ENCODE measurements at regions not wholly inside any gene's neighbourhood (a gene's known extent, or its start where the extent isn't known, plus 50 kb on each side); places are given as distances from the start of the nearest gene placed in this dataset.

DNA sequence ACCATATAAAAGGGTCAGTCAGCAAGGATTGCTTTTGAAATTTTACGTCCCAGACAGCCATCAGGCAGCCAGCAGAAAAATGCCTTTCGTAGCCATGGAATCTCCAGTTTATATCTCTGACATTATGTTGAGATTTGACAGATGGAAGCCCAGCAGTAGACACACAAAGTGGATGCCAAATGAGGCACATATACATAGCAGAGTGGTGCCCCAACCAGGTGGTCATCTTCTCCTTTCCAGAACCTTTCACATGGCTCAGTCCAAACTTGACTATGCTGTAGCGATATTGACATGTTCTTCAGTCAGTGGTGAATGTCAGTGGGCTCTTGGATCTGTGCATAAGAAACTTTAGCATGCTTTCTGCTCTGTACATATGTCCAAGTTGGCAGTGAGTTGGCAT is 123.3 kb upstream of the GBE1 start:
- ChIA-PET CTCF (no interaction called here), POLR2A (no interaction called here)
- Histone ChIP-seq H3K4me3 (ENCODE audit: control insufficient read depth in 1 of 7, extremely low read depth in 1 of 7, insufficient read depth in 4 of 7, low read depth in 2 of 7, low read length in 6 of 7) (no peak overlapping the region), H3K4me1 (ENCODE audit: control extremely low read depth in 1 of 4, control insufficient read depth in 4 of 4, insufficient read depth in 4 of 4, low read length in 3 of 4) (no peaks in the 10 kb centered on the region), H3K36me3 (ENCODE audit: control insufficient read depth in 4 of 4, insufficient read depth in 4 of 4, low read length in 3 of 4) (no peaks in the 10 kb centered on the region), H3K9me3 (ENCODE audit: control extremely low read depth in 1 of 5, control insufficient read depth in 4 of 5, insufficient read depth in 2 of 5, low read depth in 1 of 5, low read length in 4 of 5) (no peaks in the 10 kb centered on the region), H3K27me3 (replicated peaks in 2 of 5; ENCODE audit: control insufficient read depth in 4 of 5, insufficient read depth in 5 of 5, low read length in 4 of 5) (no peaks in the 10 kb centered on the region), H3K27ac (ENCODE audit: insufficient read depth in 1 of 2, low read depth in 1 of 2, low read length in 2 of 2, poor library complexity in 1 of 2, severe bottlenecking in 2 of 2) (no peak overlapping the region)
- DNase-seq: no peak
- 100% methylated on average over 3 of the region's 3 CpGs for WGBS (ENCODE audit: insufficient coverage)

DNA sequence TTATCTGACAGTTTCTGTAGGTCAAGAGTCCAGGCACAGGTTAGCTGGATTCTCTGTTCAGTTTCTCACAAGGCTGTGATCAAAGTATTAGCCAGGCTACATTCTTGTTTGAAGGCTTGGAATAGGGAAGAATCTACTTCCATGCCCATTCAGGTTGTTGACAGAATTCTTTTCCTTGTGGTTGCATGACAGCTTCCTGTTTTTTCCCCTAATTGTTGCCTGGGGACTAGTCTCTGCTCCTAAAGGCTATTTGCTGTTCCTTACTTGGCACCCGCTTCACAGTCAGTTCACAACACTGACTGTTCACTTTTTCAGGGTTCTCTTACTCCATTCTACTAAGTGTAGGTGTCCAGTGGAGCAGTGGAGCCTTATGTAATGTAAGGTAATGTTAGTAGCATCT is 115.4 kb upstream of the GBE1 start:
- no peaks in the 10 kb centered on the region for H3K36me3 ChIP-seq (ENCODE audit: control insufficient read depth in 4 of 4, insufficient read depth in 4 of 4, low read length in 3 of 4)
- DNase-seq: peak in 1 of 3 donors; percentile 6
- ChIA-PET CTCF (no interaction called here), POLR2A (no interaction called here)
- H3K4me3 ChIP-seq (ENCODE audit: control insufficient read depth in 1 of 7, extremely low read depth in 1 of 7, insufficient read depth in 4 of 7, low read depth in 2 of 7, low read length in 6 of 7): no peak overlapping the region
- H3K27me3 ChIP-seq (replicated peaks in 2 of 5; ENCODE audit: control insufficient read depth in 4 of 5, insufficient read depth in 5 of 5, low read length in 4 of 5): no peaks in the 10 kb centered on the region
- H3K27ac ChIP-seq (ENCODE audit: insufficient read depth in 1 of 2, low read depth in 1 of 2, low read length in 2 of 2, poor library complexity in 1 of 2, severe bottlenecking in 2 of 2): no peak overlapping the region
- peaks cover 0 to 4% (median 0%) of the 10 kb centered on the region in 5 experiments for H3K9me3 ChIP-seq (ENCODE audit: control extremely low read depth in 1 of 5, control insufficient read depth in 4 of 5, insufficient read depth in 2 of 5, low read depth in 1 of 5, low read length in 4 of 5)
- H3K4me1 ChIP-seq (ENCODE audit: control extremely low read depth in 1 of 4, control insufficient read depth in 4 of 4, insufficient read depth in 4 of 4, low read length in 3 of 4): no peaks in the 10 kb centered on the region
- no CpG with 5 or more reads among the region's 1 CpG for WGBS (ENCODE audit: insufficient coverage)

DNA sequence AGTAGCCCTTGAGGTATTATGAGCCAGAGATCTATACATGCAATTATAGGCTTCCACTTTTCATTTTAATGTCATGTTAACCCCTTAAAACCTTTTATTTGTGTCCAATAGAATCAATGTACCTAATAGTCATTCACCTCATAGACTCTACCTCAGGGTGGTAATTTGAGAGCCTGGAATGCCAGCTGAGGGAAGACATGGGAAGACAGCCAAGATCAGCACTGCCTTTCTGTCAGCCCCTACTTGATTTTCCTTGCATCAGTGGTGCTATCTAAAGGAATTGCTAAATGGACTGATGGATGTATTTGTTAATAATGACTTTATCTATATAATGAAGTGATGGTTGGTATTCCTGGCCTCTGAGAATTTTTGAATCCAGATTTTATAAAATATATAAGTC is 113.3 kb upstream of the GBE1 start:
- POLR2A ChIA-PET: no interaction called here
- no peak for DNase-seq
- CTCF ChIA-PET: interaction anchor here (1.8 kb wide), 1 partner anchor 258 kb away, joined by 5 read pairs; no protein-coding TSS in a partner anchor

DNA sequence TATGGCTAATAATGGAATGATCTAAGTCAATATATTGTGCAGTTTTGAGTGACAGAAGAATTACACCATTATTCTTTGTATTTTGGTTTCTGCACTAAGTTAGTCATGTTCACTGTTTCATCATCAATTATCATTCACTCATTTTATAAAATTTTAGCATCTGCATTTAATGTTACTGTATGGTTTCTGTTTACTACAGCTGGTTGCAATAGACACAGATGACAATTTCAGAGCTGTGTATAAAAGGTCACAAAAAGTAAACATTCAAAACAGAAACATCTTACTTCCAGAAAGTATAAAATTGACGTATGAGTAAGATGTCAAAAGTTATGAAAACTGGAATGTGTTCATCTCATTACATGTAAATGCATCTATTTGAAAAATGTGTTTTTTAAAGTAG is 111.1 kb upstream of the GBE1 start:
- CTCF ChIA-PET: interaction anchor here (1.3 to 1.9 kb wide), 3 partner anchors 20 to 260 kb away, joined by 3 to 6 read pairs (median 4); no protein-coding TSS in a partner anchor

More for the DNA sequence above, 113.3 kb upstream of the GBE1 start:
- no peaks in the 10 kb centered on the region for H3K4me1 ChIP-seq (ENCODE audit: control extremely low read depth in 1 of 4, control insufficient read depth in 4 of 4, insufficient read depth in 4 of 4, low read length in 3 of 4)
- H3K27me3 ChIP-seq (replicated peaks in 2 of 5; ENCODE audit: control insufficient read depth in 4 of 5, insufficient read depth in 5 of 5, low read length in 4 of 5): no peaks in the 10 kb centered on the region
- no peak overlapping the region for H3K27ac ChIP-seq (ENCODE audit: insufficient read depth in 1 of 2, low read depth in 1 of 2, low read length in 2 of 2, poor library complexity in 1 of 2, severe bottlenecking in 2 of 2)
- H3K36me3 ChIP-seq (ENCODE audit: control insufficient read depth in 4 of 4, insufficient read depth in 4 of 4, low read length in 3 of 4): no peaks in the 10 kb centered on the region
- H3K4me3 ChIP-seq (ENCODE audit: control insufficient read depth in 1 of 7, extremely low read depth in 1 of 7, insufficient read depth in 4 of 7, low read depth in 2 of 7, low read length in 6 of 7): no peak overlapping the region
- H3K9me3 ChIP-seq (ENCODE audit: control extremely low read depth in 1 of 5, control insufficient read depth in 4 of 5, insufficient read depth in 2 of 5, low read depth in 1 of 5, low read length in 4 of 5): peaks cover 0 to 4% (median 0%) of the 10 kb centered on the region in 5 experiments

DNA sequence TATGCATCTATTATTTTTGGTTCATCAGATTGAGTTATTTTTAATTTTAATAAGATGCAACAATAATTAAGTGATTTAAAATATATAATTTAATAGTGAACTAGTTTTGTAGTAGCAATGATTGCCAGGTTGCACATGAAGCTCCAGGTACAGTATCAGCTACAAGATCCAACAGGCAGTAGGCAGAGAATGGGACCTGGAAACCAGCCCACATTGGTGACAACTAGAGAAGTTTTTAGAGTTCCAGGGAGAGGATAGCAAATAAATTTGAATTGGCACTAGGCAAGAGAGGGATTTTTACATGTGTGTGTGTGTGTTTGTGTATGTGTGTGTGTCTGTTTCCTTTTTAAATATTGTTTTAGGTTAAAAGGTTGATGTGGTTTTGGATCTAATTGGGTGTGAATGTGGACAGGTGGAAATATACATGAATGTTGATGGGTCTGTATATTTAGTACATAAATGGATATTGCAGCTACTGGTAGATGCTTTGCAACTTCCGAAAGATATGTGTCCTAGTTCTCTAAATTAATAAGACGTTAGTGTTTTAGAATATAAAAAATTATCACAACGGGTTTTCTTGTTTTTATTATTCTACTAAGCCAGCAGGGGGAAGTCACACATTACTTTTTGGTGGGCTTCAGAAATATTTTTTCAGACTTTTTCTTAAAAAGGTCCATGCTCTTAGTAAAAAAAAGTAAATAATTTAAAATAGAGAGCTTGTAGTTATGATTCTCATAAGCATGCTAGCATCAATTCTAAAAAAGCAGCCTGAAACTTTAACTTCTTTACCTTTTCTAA is 110.1 kb upstream of the GBE1 start:
- H3K36me3 ChIP-seq (ENCODE audit: control insufficient read depth in 4 of 4, insufficient read depth in 4 of 4, low read length in 3 of 4): no peaks in the 10 kb centered on the region
- no CpG with 5 or more reads among the region's 3 CpGs for WGBS (ENCODE audit: insufficient coverage)
- POLR2A ChIA-PET: interaction anchor here (0.6 kb wide), 1 partner anchor 266 kb away, joined by 4 read pairs; no protein-coding TSS in a partner anchor
- CTCF ChIA-PET: interaction anchor here (1.4 to 1.9 kb wide), 2 partner anchors 203 to 261 kb away, joined by 3 to 6 read pairs; no protein-coding TSS in a partner anchor
- H3K4me1 ChIP-seq (ENCODE audit: control extremely low read depth in 1 of 4, control insufficient read depth in 4 of 4, insufficient read depth in 4 of 4, low read length in 3 of 4): no peaks in the 10 kb centered on the region
- no peaks in the 10 kb centered on the region for H3K27me3 ChIP-seq (replicated peaks in 2 of 5; ENCODE audit: control insufficient read depth in 4 of 5, insufficient read depth in 5 of 5, low read length in 4 of 5)
- H3K27ac ChIP-seq (ENCODE audit: insufficient read depth in 1 of 2, low read depth in 1 of 2, low read length in 2 of 2, poor library complexity in 1 of 2, severe bottlenecking in 2 of 2): no peak overlapping the region
- H3K9me3 ChIP-seq (ENCODE audit: control extremely low read depth in 1 of 5, control insufficient read depth in 4 of 5, insufficient read depth in 2 of 5, low read depth in 1 of 5, low read length in 4 of 5): no peaks in the 10 kb centered on the region
- H3K4me3 ChIP-seq (ENCODE audit: control insufficient read depth in 1 of 7, extremely low read depth in 1 of 7, insufficient read depth in 4 of 7, low read depth in 2 of 7, low read length in 6 of 7): no peak overlapping the region
- DNase-seq: peak; percentile 21 to 57 (median 48)

More for the DNA sequence above, 111.1 kb upstream of the GBE1 start:
- no CpG with 5 or more reads among the region's 1 CpG for WGBS (ENCODE audit: insufficient coverage)
- no peaks in the 10 kb centered on the region for H3K36me3 ChIP-seq (ENCODE audit: control insufficient read depth in 4 of 4, insufficient read depth in 4 of 4, low read length in 3 of 4)
- no peaks in the 10 kb centered on the region for H3K4me1 ChIP-seq (ENCODE audit: control extremely low read depth in 1 of 4, control insufficient read depth in 4 of 4, insufficient read depth in 4 of 4, low read length in 3 of 4)
- H3K27ac ChIP-seq (ENCODE audit: insufficient read depth in 1 of 2, low read depth in 1 of 2, low read length in 2 of 2, poor library complexity in 1 of 2, severe bottlenecking in 2 of 2): no peak overlapping the region
- no peaks in the 10 kb centered on the region for H3K27me3 ChIP-seq (replicated peaks in 2 of 5; ENCODE audit: control insufficient read depth in 4 of 5, insufficient read depth in 5 of 5, low read length in 4 of 5)
- POLR2A ChIA-PET: interaction anchor here (0.6 kb wide), 1 partner anchor 265 kb away, joined by 4 read pairs; no protein-coding TSS in a partner anchor
- no peak for DNase-seq
- H3K4me3 ChIP-seq (ENCODE audit: control insufficient read depth in 1 of 7, extremely low read depth in 1 of 7, insufficient read depth in 4 of 7, low read depth in 2 of 7, low read length in 6 of 7): no peak overlapping the region
- no peaks in the 10 kb centered on the region for H3K9me3 ChIP-seq (ENCODE audit: control extremely low read depth in 1 of 5, control insufficient read depth in 4 of 5, insufficient read depth in 2 of 5, low read depth in 1 of 5, low read length in 4 of 5)

DNA sequence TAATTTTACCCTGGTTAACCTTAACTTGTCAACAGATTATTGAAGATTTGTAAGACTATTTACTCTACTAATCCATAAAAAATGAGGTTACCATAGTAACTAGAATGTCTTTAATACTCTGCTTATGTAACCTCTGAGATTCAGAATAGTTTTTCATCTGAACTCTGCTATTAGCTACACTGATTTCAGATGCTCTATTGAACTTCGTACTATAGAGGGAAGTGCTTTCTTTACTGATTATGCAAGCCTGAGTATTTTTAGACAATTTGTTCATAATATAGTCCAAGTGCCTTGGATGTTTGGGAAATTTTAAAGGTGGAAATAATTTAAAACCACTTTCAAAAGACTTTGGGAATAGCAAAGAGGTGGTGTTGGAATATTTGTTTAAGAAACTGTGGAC is 107.9 kb upstream of the GBE1 start:
- Histone ChIP-seq H3K4me3 (ENCODE audit: control insufficient read depth in 1 of 7, extremely low read depth in 1 of 7, insufficient read depth in 4 of 7, low read depth in 2 of 7, low read length in 6 of 7) (no peak overlapping the region), H3K27me3 (replicated peaks in 2 of 5; ENCODE audit: control insufficient read depth in 4 of 5, insufficient read depth in 5 of 5, low read length in 4 of 5) (no peaks in the 10 kb centered on the region), H3K27ac (ENCODE audit: insufficient read depth in 1 of 2, low read depth in 1 of 2, low read length in 2 of 2, poor library complexity in 1 of 2, severe bottlenecking in 2 of 2) (no peak overlapping the region), H3K9me3 (ENCODE audit: control extremely low read depth in 1 of 5, control insufficient read depth in 4 of 5, insufficient read depth in 2 of 5, low read depth in 1 of 5, low read length in 4 of 5) (no peaks in the 10 kb centered on the region), H3K4me1 (ENCODE audit: control extremely low read depth in 1 of 4, control insufficient read depth in 4 of 4, insufficient read depth in 4 of 4, low read length in 3 of 4) (peaks cover 0 to under 1% (median 0%) of the 10 kb centered on the region in 4 experiments), H3K36me3 (ENCODE audit: control insufficient read depth in 4 of 4, insufficient read depth in 4 of 4, low read length in 3 of 4) (no peaks in the 10 kb centered on the region)
- ChIA-PET POLR2A (no interaction called here), CTCF (no interaction called here)
- WGBS (ENCODE audit: insufficient coverage): no CpG with 5 or more reads among the region's 1 CpG
- no peak for DNase-seq

DNA sequence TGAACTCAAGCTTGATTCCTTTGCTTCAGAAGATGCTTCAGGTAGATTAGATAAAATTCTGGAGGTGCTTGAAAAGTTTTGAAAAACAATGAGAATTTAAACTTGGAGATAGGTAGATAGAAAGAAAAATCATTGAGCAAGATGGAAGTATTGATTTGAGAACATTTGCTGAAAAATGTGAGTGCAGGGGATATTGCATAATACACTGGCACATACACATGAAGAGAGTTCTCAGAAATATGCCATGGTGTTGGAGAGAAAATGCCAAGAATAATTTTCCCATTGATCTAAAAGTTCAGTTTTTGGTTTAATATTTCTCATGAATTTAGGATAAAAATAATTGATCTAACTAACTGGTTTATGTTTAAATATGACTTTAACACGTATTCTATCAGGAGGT is 107.2 kb upstream of the GBE1 start:
- DNase-seq: no peak
- no peaks in the 10 kb centered on the region for H3K36me3 ChIP-seq (ENCODE audit: control insufficient read depth in 4 of 4, insufficient read depth in 4 of 4, low read length in 3 of 4)
- no peaks in the 10 kb centered on the region for H3K27me3 ChIP-seq (replicated peaks in 2 of 5; ENCODE audit: control insufficient read depth in 4 of 5, insufficient read depth in 5 of 5, low read length in 4 of 5)
- no peaks in the 10 kb centered on the region for H3K9me3 ChIP-seq (ENCODE audit: control extremely low read depth in 1 of 5, control insufficient read depth in 4 of 5, insufficient read depth in 2 of 5, low read depth in 1 of 5, low read length in 4 of 5)
- peaks cover 0 to 8% (median 2%) of the 10 kb centered on the region in 4 experiments for H3K4me1 ChIP-seq (ENCODE audit: control extremely low read depth in 1 of 4, control insufficient read depth in 4 of 4, insufficient read depth in 4 of 4, low read length in 3 of 4)
- H3K4me3 ChIP-seq (ENCODE audit: control insufficient read depth in 1 of 7, extremely low read depth in 1 of 7, insufficient read depth in 4 of 7, low read depth in 2 of 7, low read length in 6 of 7): no peak overlapping the region
- ChIA-PET POLR2A (no interaction called here), CTCF (no interaction called here)
- whole genome bisulfite sequencing (ENCODE audit: insufficient coverage): no CpG with 5 or more reads among the region's 1 CpG
- H3K27ac ChIP-seq (ENCODE audit: insufficient read depth in 1 of 2, low read depth in 1 of 2, low read length in 2 of 2, poor library complexity in 1 of 2, severe bottlenecking in 2 of 2): no peak overlapping the region

Data from common myeloid progenitor, CD34-positive (primary cell).